A549 (cell line): ENCODE measurements at regions not wholly inside any gene's neighbourhood (a gene's known extent, or its start where the extent isn't known, plus 50 kb on each side); places are given as distances from the start of the nearest gene placed in this dataset.

Experiments
- ATAC-seq, 2 experiments: fragments of 200-7000 bp in 1 of 2; fragments of >200 bp in 1 of 2; cut with Nextera tagmentation in 1 of 2; cut with Tn5 transposase in 1 of 2; 3 replicates each; pipeline versions ENCODE4 v1.8.0 to v1.9.1; 2018 to 2020; ENCODE audit warnings: mild to moderate bottlenecking in 1 of 2, moderate library complexity in 1 of 2
- CTCF ChIA-PET: fragments of 300-600 bp; sonication (Branson Sonifier 250); formaldehyde crosslinking; extraction: SDS; loops from one replicate; lab custom pipeline; 2021; ENCODE audit warnings: antibody characterized with exemption, inconsistent platforms; lab: Yijun Ruan, JAX
- POLR2A ChIA-PET: fragments of 350-600 bp; formaldehyde crosslinking; extraction: SDS; loops from one replicate; lab custom pipeline; 2021; ENCODE audit warnings: antibody characterized with exemption, inconsistent platforms; lab: Yijun Ruan, JAX
- DNase-seq, 2 experiments: peaks; one replicate each; pipeline versions ENCODE4 v3.0.0 to v3.0.0-alpha.2; 2011 to 2016; ENCODE audit warnings: low read depth in 1 of 2, low spot score in 1 of 2
- FAIRE-seq: peaks from 2 replicates; lab custom pipeline; 2011; peaks lifted over from hg19 to GRCh38; lab: Jason Lieb, UNC
- H3K27ac ChIP-seq, 2 experiments: fragments of >200 bp; sonication (Bioruptor Twin); formaldehyde crosslinking; 3 replicates each; pipeline ENCODE4 v1.5.1; 2016 to 2017
- H3K4me1 ChIP-seq: fragments of >200 bp; sonication (Bioruptor Twin); formaldehyde crosslinking; 3 replicates; pipeline ENCODE4 v1.6.1; 2016
- H3K4me2 ChIP-seq: fragments of >200 bp; sonication (Bioruptor Twin); formaldehyde crosslinking; 3 replicates; pipeline ENCODE4 v1.6.1; 2016
- H3K4me3 ChIP-seq: fragments of >200 bp; sonication (Bioruptor Twin); formaldehyde crosslinking; 3 replicates; pipeline ENCODE4 v1.5.1; 2016
- H3K9me3 ChIP-seq: fragments of >200 bp; sonication (Bioruptor Twin); formaldehyde crosslinking; 3 replicates; pipeline ENCODE4 v1.6.1; 2016
- ATOH8 ChIP-seq: fragments of 250-450 bp; sonication (Bioruptor Pico); IDR thresholded peaks from 2 replicates; pipeline ENCODE4 v1.5.0; 2020; ENCODE audit warnings: low read depth, mild to moderate bottlenecking, moderate library complexity
- CTCF ChIP-seq: fragments of >200 bp; sonication (Bioruptor Twin); formaldehyde crosslinking; IDR thresholded peaks from 3 replicates; pipeline ENCODE4 v1.5.1; 2016
- E2F6 ChIP-seq: IDR thresholded peaks from 2 replicates; pipeline ENCODE4 v1.6.1; 2012; ENCODE audit warnings: low read depth, borderline replicate concordance
- ESRRA ChIP-seq: fragments of 150-350 bp; IDR thresholded peaks from 2 replicates; pipeline ENCODE4 v1.6.1; 2014; ENCODE audit warnings: mild to moderate bottlenecking, low read length, borderline replicate concordance
- GATA3 ChIP-seq: IDR thresholded peaks from 2 replicates; pipeline ENCODE4 v1.6.1; 2012; ENCODE audit warnings: borderline replicate concordance
- HOXA7 ChIP-seq: fragments of 250-450 bp; sonication (Bioruptor Pico); IDR thresholded peaks from 2 replicates; pipeline ENCODE4 v1.5.0; 2020; ENCODE audit warnings: mild to moderate bottlenecking, moderate library complexity
- HOXB5 ChIP-seq: fragments of 250-450 bp; sonication (Bioruptor Pico); IDR thresholded peaks from 2 replicates; pipeline ENCODE4 v1.5.0; 2020; ENCODE audit warnings: mild to moderate bottlenecking, moderate library complexity
- JUNB ChIP-seq: fragments of >200 bp; sonication (Bioruptor Twin); formaldehyde crosslinking; IDR thresholded peaks from 2 replicates; pipeline ENCODE4 v1.6.1; 2016
- KDM1A ChIP-seq: fragments of 200-600 bp; sonication (generic); IDR thresholded peaks from 2 replicates; pipeline ENCODE4 v1.6.1; 2016; ENCODE audit warnings: low read depth, mild to moderate bottlenecking
- MAX ChIP-seq: IDR thresholded peaks from 2 replicates; pipeline ENCODE4 v1.6.1; 2012
- MAZ ChIP-seq: fragments of 150-350 bp; IDR thresholded peaks from 2 replicates; pipeline ENCODE4 v1.6.1; 2014; ENCODE audit warnings: antibody characterized with exemption, low read depth, low read length, borderline replicate concordance
- NFE2L2 ChIP-seq: fragments of 150-350 bp; conservative IDR thresholded peaks from 2 replicates; pipeline ENCODE4 v1.6.1; 2014; ENCODE audit warnings: low read length
- NR3C1 ChIP-seq: fragments of >200 bp; sonication (Bioruptor Twin); formaldehyde crosslinking; IDR thresholded peaks from 3 replicates; pipeline ENCODE4 v1.6.1; 2017
- PBX3 ChIP-seq: IDR thresholded peaks from 2 replicates; pipeline ENCODE4 v1.6.1; 2012
- RAD21 ChIP-seq, 2 experiments: fragments of >200 bp in 1 of 2; sonication (Bioruptor Twin) in 1 of 2; formaldehyde crosslinking in 1 of 2; IDR thresholded peaks in 1 of 2; conservative IDR thresholded peaks in 1 of 2; 2 replicates in 1 of 2; 3 replicates in 1 of 2; pipeline ENCODE4 v1.6.1; 2012 to 2018; ENCODE audit warnings: inconsistent platforms in 1 of 2
- RCOR1 ChIP-seq: fragments of 150-350 bp; IDR thresholded peaks from 2 replicates; pipeline ENCODE4 v1.6.1; 2014; ENCODE audit warnings: antibody characterized with exemption, low read length, low read depth
- REST ChIP-seq: fragments of 200-600 bp; sonication (generic); IDR thresholded peaks from 2 replicates; pipeline ENCODE4 v1.6.1; 2016; ENCODE audit warnings: antibody characterized with exemption, mild to moderate bottlenecking, moderate library complexity
- RFX5 ChIP-seq: fragments of 450-650 bp; IDR thresholded peaks from 2 replicates; pipeline ENCODE4 v1.7.1; 2014; ENCODE audit warnings: antibody characterized with exemption, mild to moderate bottlenecking, moderate library complexity
- SMC3 ChIP-seq: fragments of >200 bp; sonication (Bioruptor Twin); formaldehyde crosslinking; IDR thresholded peaks from 3 replicates; pipeline ENCODE4 v1.6.1; 2018; ENCODE audit warnings: inconsistent platforms
- TFCP2L1 ChIP-seq: fragments of 250-450 bp; sonication (Bioruptor Pico); IDR thresholded peaks from 2 replicates; pipeline ENCODE4 v1.5.0; 2021; ENCODE audit warnings: mild to moderate bottlenecking
- TP53 ChIP-seq: fragments of 250-450 bp; sonication (Bioruptor Pico); IDR thresholded peaks from 2 replicates; pipeline ENCODE4 v1.5.0; 2021; ENCODE audit warnings: mild to moderate bottlenecking, moderate library complexity
- USF2 ChIP-seq: fragments of 450-650 bp; IDR thresholded peaks from 2 replicates; pipeline ENCODE4 v1.6.1; 2014; ENCODE audit warnings: antibody characterized with exemption
- ZSCAN20 ChIP-seq: fragments of 250-450 bp; sonication (Bioruptor Pico); IDR thresholded peaks from 2 replicates; pipeline ENCODE4 v1.8.0; 2022; ENCODE audit warnings: mild to moderate bottlenecking, moderate library complexity
- WGBS: methylation state at CpG from one replicate; pipeline ENCODE4 v1.1.6; 2017; ENCODE audit errors: missing lambda C conversion rate; 5-methylcytosine and 5-hydroxymethylcytosine counted together

GRCh38 chr15:47987908-47988532 lies 132.8 kb upstream of the SLC24A5 start:
- TF ChIP-seq NR3C1 (no peak), GATA3 (no peak), HOXB5 (CRISPR knock-in tag) (no peak), JUNB (no peak), USF2 (no peak), MAZ (no peak), ATOH8 (CRISPR knock-in tag) (no peak), E2F6 (no peak), NFE2L2 (no peak), HOXA7 (CRISPR knock-in tag) (no peak), CTCF (peak; percentile 52), KDM1A (no peak), RFX5 (no peak), PBX3 (no peak), SMC3 (peak; percentile 48; the same call in 2 of the 3 replicates), ZSCAN20 (CRISPR knock-in tag) (no peak), MAX (no peak), RCOR1 (no peak), ESRRA (no peak), TP53 (no peak), RAD21 (conservative IDR thresholded peaks at IDR 0.05 in 1 of 2, IDR thresholded peaks at IDR 0.05 in 1 of 2) (peak; percentile 64 to 74), TFCP2L1 (no peak), REST (no peak)
- ChIA-PET POLR2A (no interaction called here), CTCF (interaction anchor here (0.7 to 3.0 kb wide), 16 partner anchors 9 to 1676 kb away, joined by 3 to 23 read pairs (median 4); no protein-coding TSS in a partner anchor)
- FAIRE-seq (no peak), DNase-seq (peak; percentile 4 to 53), ATAC-seq (peak; percentile 88 to 89)
- Histone ChIP-seq H3K27ac (no peak overlapping the region), H3K4me1 (no peaks in the 10 kb centered on the region), H3K4me2 (no peak overlapping the region), H3K9me3 (no peaks in the 10 kb centered on the region), H3K4me3 (no peak overlapping the region)
- 26% methylated on average over 3 of the region's 3 CpGs for whole genome bisulfite sequencing
